IMR-90 (cell line): ENCODE measurements at regions not wholly inside any gene's neighbourhood (a gene's known extent, or its start where the extent isn't known, plus 50 kb on each side); places are given as distances from the start of the nearest gene placed in this dataset.
A peak's percentile ranks its signal among the peaks of the same experiment; 100 is the strongest.

Experiments
- ATAC-seq: fragments of 200-7000 bp; cut with Tn5 transposase; 2 replicates; pipeline ENCODE4 v1.9.1; 2020; ENCODE audit warnings: low read depth, mild to moderate bottlenecking, moderate library complexity
- BruUV-seq: library from RNA; stranded (reverse); fragments of 400-500 nt; replicated peaks from 2 replicates; lab custom pipeline; 2021; lab: Mats Ljungman, UMichigan
- CTCF ChIA-PET: fragments of 300-600 bp; formaldehyde crosslinking; extraction: SDS; loops from one replicate; lab custom pipeline; 2021; ENCODE audit warnings: antibody characterized with exemption; lab: Yijun Ruan, JAX
- POLR2A ChIA-PET: fragments of 300-600 bp; sonication (Branson Sonifier 250); formaldehyde crosslinking; loops from one replicate; lab custom pipeline; 2022; ENCODE audit warnings: antibody characterized with exemption; ENCODE audit not compliant: unreplicated experiment; lab: Charles Lee
- DNase-seq: peaks from one replicate; pipeline ENCODE4 v3.0.0; 2013
- H2AFZ ChIP-seq: replicated peaks from 2 replicates; pipeline ENCODE3; 2013; ENCODE audit warnings: low read length, mild to moderate bottlenecking; ENCODE audit not compliant: poor library complexity
- H2AK5ac ChIP-seq: 2 replicates; pipeline ENCODE4 v1.6.1; 2013; ENCODE audit warnings: low read depth, low read length, inconsistent platforms
- H2AK9ac ChIP-seq: replicated peaks from 2 replicates; pipeline ENCODE3; 2013; ENCODE audit warnings: mild to moderate bottlenecking, low read depth, low read length, moderate library complexity; ENCODE audit not compliant: poor library complexity
- H2BK120ac ChIP-seq: 2 replicates; pipeline ENCODE4 v1.6.1; 2013; ENCODE audit warnings: low read depth, low read length, inconsistent platforms
- H2BK15ac ChIP-seq: 3 replicates; pipeline ENCODE4 v1.6.1; 2013; ENCODE audit warnings: low read depth, low read length, inconsistent platforms
- H2BK20ac ChIP-seq: 2 replicates; pipeline ENCODE4 v1.6.1; 2013; ENCODE audit warnings: low read depth, mild to moderate bottlenecking, inconsistent platforms, low read length, moderate library complexity
- H2BK5ac ChIP-seq: 2 replicates; pipeline ENCODE4 v1.6.1; 2013; ENCODE audit warnings: mild to moderate bottlenecking, low read depth, low read length, inconsistent platforms; ENCODE audit not compliant: poor library complexity, severe bottlenecking
- H3K14ac ChIP-seq: replicated peaks from 2 replicates; pipeline ENCODE4 v1.6.1; 2013; ENCODE audit warnings: low read depth, low read length, inconsistent platforms
- H3K18ac ChIP-seq: 2 replicates; pipeline ENCODE4 v1.6.1; 2013; ENCODE audit warnings: low read depth, low read length, control low read depth
- H3K23ac ChIP-seq: 2 replicates; pipeline ENCODE4 v1.6.1; 2013; ENCODE audit warnings: low read depth, low read length, inconsistent platforms
- H3K27ac ChIP-seq: 2 replicates; pipeline ENCODE4 v1.5.1; 2013; ENCODE audit warnings: mild to moderate bottlenecking, control low read depth, low read length; ENCODE audit not compliant: insufficient read depth
- H3K27me3 ChIP-seq: 2 replicates; pipeline ENCODE4 v1.6.1; 2013; ENCODE audit warnings: low read length; ENCODE audit not compliant: control insufficient read depth, insufficient read depth
- H3K36me3 ChIP-seq: 2 replicates; pipeline ENCODE4 v1.6.1; 2013; ENCODE audit warnings: low read length, mixed read lengths; ENCODE audit not compliant: control insufficient read depth, insufficient read depth
- H3K4ac ChIP-seq: 2 replicates; pipeline ENCODE4 v1.6.1; 2013; ENCODE audit warnings: low read depth, low read length, inconsistent platforms
- H3K4me1 ChIP-seq: 2 replicates; pipeline ENCODE4 v1.6.1; 2013; ENCODE audit warnings: low read length, mixed read lengths; ENCODE audit not compliant: control insufficient read depth, insufficient read depth
- H3K4me2 ChIP-seq: 2 replicates; pipeline ENCODE4 v1.6.1; 2013; ENCODE audit warnings: low read depth, mild to moderate bottlenecking, control low read depth, low read length, moderate library complexity
- H3K4me3 ChIP-seq: 2 replicates; pipeline ENCODE4 v1.5.1; 2013; ENCODE audit warnings: low read depth, mild to moderate bottlenecking, control low read depth, low read length, moderate library complexity; ENCODE audit not compliant: insufficient read depth
- H3K56ac ChIP-seq: 2 replicates; pipeline ENCODE4 v1.6.1; 2013; ENCODE audit warnings: low read length, inconsistent platforms; ENCODE audit not compliant: insufficient read depth; ENCODE audit errors: extremely low read depth
- H3K79me1 ChIP-seq, 2 experiments: 2 replicates each; pipeline ENCODE4 v1.6.1; 2013; ENCODE audit warnings: low read length in 2 of 2, inconsistent platforms in 1 of 2, low read depth in 1 of 2
- H3K9ac ChIP-seq: 2 replicates; pipeline ENCODE4 v1.6.1; 2013; ENCODE audit warnings: low read depth, low read length, control low read depth
- H3K9me1 ChIP-seq: 2 replicates; pipeline ENCODE4 v1.6.1; 2013; ENCODE audit warnings: low read length, inconsistent platforms; ENCODE audit not compliant: insufficient read depth
- H3K9me3 ChIP-seq: 2 replicates; pipeline ENCODE4 v1.6.1; 2013; ENCODE audit warnings: low read length; ENCODE audit not compliant: control insufficient read depth, insufficient read depth
- H4K20me1 ChIP-seq: 2 replicates; pipeline ENCODE4 v1.6.1; 2013; ENCODE audit warnings: low read length, inconsistent platforms; ENCODE audit not compliant: insufficient read depth
- H4K5ac ChIP-seq: 2 replicates; pipeline ENCODE4 v1.6.1; 2013; ENCODE audit warnings: mild to moderate bottlenecking, low read depth, low read length, control low read depth
- H4K8ac ChIP-seq, 2 experiments: 2 replicates each; pipeline ENCODE4 v1.6.1; 2013; ENCODE audit warnings: low read depth in 2 of 2, low read length in 2 of 2, control low read depth in 1 of 2, inconsistent platforms in 1 of 2
- H4K91ac ChIP-seq: 2 replicates; pipeline ENCODE4 v1.6.1; 2013; ENCODE audit warnings: low read depth, low read length, inconsistent platforms; ENCODE audit not compliant: insufficient read depth
- BHLHE40 ChIP-seq: fragments of 150-350 bp; IDR thresholded peaks from 2 replicates; pipeline ENCODE4 v1.6.1; 2016; ENCODE audit warnings: mild to moderate bottlenecking, low read depth, low read length
- CEBPB ChIP-seq: IDR thresholded peaks from 2 replicates; pipeline ENCODE4 v1.6.1; 2012; ENCODE audit warnings: low read depth, low read length, improper control_type of control experiment
- CHD1 ChIP-seq: IDR thresholded peaks from 2 replicates; pipeline ENCODE4 v1.6.1; 2012; ENCODE audit warnings: low read depth, low read length, improper control_type of control experiment
- ELK1 ChIP-seq: fragments of 150-350 bp; IDR thresholded peaks from 2 replicates; pipeline ENCODE4 v1.6.1; 2016; ENCODE audit warnings: low read depth, mild to moderate bottlenecking, low read length, moderate library complexity, borderline replicate concordance
- FOS ChIP-seq: fragments of 150-350 bp; IDR thresholded peaks from 2 replicates; pipeline ENCODE4 v1.6.1; 2016; ENCODE audit warnings: low read depth, low read length
- MAFK ChIP-seq: IDR thresholded peaks from 2 replicates; pipeline ENCODE4 v1.6.1; 2012; ENCODE audit warnings: low read depth, low read length, improper control_type of control experiment
- MAZ ChIP-seq: IDR thresholded peaks from 2 replicates; pipeline ENCODE4 v1.6.1; 2012; ENCODE audit warnings: low read depth, mild to moderate bottlenecking, low read length, improper control_type of control experiment, moderate library complexity, borderline replicate concordance
- MXI1 ChIP-seq: IDR thresholded peaks from 2 replicates; pipeline ENCODE4 v1.6.1; 2012; ENCODE audit warnings: low read depth, mild to moderate bottlenecking, low read length, moderate library complexity, borderline replicate concordance
- NFE2L2 ChIP-seq: fragments of 150-350 bp; IDR thresholded peaks from 2 replicates; pipeline ENCODE4 v1.6.1; 2016; ENCODE audit warnings: low read depth, mild to moderate bottlenecking, low read length
- POLR2A ChIP-seq: IDR thresholded peaks from 2 replicates; pipeline ENCODE4 v1.6.1; 2012; ENCODE audit warnings: mild to moderate bottlenecking, low read depth, low read length
- RAD21 ChIP-seq: IDR thresholded peaks from 2 replicates; pipeline ENCODE4 v1.6.1; 2012; ENCODE audit warnings: low read length, improper control_type of control experiment
- RCOR1 ChIP-seq: IDR thresholded peaks from 2 replicates; pipeline ENCODE4 v1.6.1; 2012; ENCODE audit warnings: mild to moderate bottlenecking, low read length, improper control_type of control experiment; ENCODE audit not compliant: insufficient replicate concordance
- RFX5 ChIP-seq: IDR thresholded peaks from 2 replicates; pipeline ENCODE4 v1.8.0; 2012; ENCODE audit warnings: low read depth, mild to moderate bottlenecking, low read length, moderate library complexity
- SMC3 ChIP-seq: fragments of 150-350 bp; IDR thresholded peaks from 2 replicates; pipeline ENCODE4 v1.6.1; 2016; ENCODE audit warnings: low read depth, mild to moderate bottlenecking, antibody characterized with exemption, low read length, moderate library complexity
- WGBS, 2 experiments: methylation state at CpG; one replicate each; pipeline versions ENCODE4 v1.1.5 to v1.1.7; 2013; ENCODE audit warnings: missing lambda C conversion rate in 2 of 2; ENCODE audit not compliant: insufficient read length in 1 of 2; ENCODE audit errors: extremely low coverage in 2 of 2; 5-methylcytosine and 5-hydroxymethylcytosine counted together
- dilution Hi-C: fragments of 300-500 bp; cut with HindIII; formaldehyde crosslinking; loops from one replicate; pipeline ENCODE4 v1.14.3; 2018; ENCODE audit warnings: low sequenced_read_pairs; ENCODE audit not compliant: unreplicated experiment
- in situ Hi-C: fragments of 300-500 bp; cut with MboI; formaldehyde crosslinking; loops from 3 replicates; pipeline ENCODE4 v1.14.3; 2019; ENCODE audit warnings: low sequenced_read_pairs, inconsistent platforms, mixed read lengths
- intact Hi-C: fragments of 100-400 bp; cut with micrococcal nuclease; formaldehyde crosslinking; loops from 2 replicates; pipeline ENCODE4 v1.10.0; 2022
- TF ChIP-seq, protein P1 (sequence below): fragments of 150-350 bp; IDR thresholded peaks from 2 replicates; pipeline ENCODE4 v1.6.1; 2017; ENCODE audit warnings: mild to moderate bottlenecking, antibody characterized with exemption, low read length, low read depth
- TF ChIP-seq, protein P2 (sequence below): conservative IDR thresholded peaks from 2 replicates; pipeline ENCODE4 v1.5.1; 2012; ENCODE audit warnings: mild to moderate bottlenecking, low read depth, low read length, improper control_type of control experiment

DNA sequence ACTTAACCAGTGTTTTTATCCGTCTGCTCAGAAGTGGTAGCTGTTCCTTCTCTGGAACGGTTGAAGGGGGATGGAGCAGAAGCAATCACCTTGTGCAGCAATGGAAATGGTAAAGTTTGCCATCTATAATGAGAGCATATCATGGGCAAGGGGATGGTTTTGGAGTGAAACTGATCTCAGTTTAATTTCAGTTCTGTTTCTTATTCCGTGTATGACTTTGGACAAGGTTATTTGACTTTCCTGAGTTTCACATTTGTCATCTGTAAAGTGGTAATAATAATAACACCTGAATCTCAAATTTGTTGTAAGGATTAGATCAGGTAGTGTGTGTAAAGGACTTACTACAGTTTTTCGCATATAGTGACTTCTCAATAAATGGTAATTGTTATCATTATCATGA is 106.1 kb downstream of the PCSK1 start:
- in situ Hi-C loops, result loop anchor here (5.0 kb wide), 1 partner anchor 370 kb away; no protein-coding TSS in a partner anchor
- 100% methylated on average over 1 of the region's 4 CpGs; no CpG with 5 or more reads in 1 of the 2 experiments for WGBS, 2 experiments
- peaks cover 21% of the 10 kb centered on the region for H3K4me1 ChIP-seq

More for the DNA sequence above, 106.1 kb downstream of the PCSK1 start:
- no peak overlapping the region for H3K9ac ChIP-seq
- no peaks in the 10 kb centered on the region for H3K79me1 ChIP-seq
- H3K23ac ChIP-seq, result no peak overlapping the region
- no TSS peak for BruUV-seq
- H4K5ac ChIP-seq, result no peak overlapping the region
- POLR2A ChIA-PET, result no interaction called here
- peaks cover 2% of the 10 kb centered on the region; the same call in 1 of the 2 replicates for H3K9me1 ChIP-seq
- intact Hi-C loops, result no loop called here
- no peak overlapping the region for H3K4me2 ChIP-seq
- no peaks in the 10 kb centered on the region for H3K27me3 ChIP-seq
- DNase-seq, result no peak
- peak overlapping the region in 1 of 2 experiments; percentile 17; a peak in 1 of 4 replicates for H4K8ac ChIP-seq
- H3K56ac ChIP-seq, result no peak overlapping the region
- H2AFZ ChIP-seq, result no peak overlapping the region
- peak overlapping the region; percentile 27; the same call in 1 of the 2 replicates for H3K4ac ChIP-seq
- ATAC-seq, result no peak
- H2BK120ac ChIP-seq, result peak overlapping the region; percentile 56; the same call in 1 of the 2 replicates
- peak overlapping the region; percentile 60; the same call in 1 of the 3 replicates for H2BK15ac ChIP-seq
- dilution Hi-C loops, result no loop called here
- no peak overlapping the region for H3K27ac ChIP-seq
- H3K18ac ChIP-seq, result peak overlapping the region; percentile 32; the same call in 1 of the 2 replicates
- H3K14ac ChIP-seq, result no peak overlapping the region
- no peaks in the 10 kb centered on the region for H3K9me3 ChIP-seq
- H2BK5ac ChIP-seq, result no peak overlapping the region
- peak overlapping the region; percentile 82 for H2AK5ac ChIP-seq
- H2BK20ac ChIP-seq, result 0 out of 2 replicates have a peak overlapping the region, but pooled peaks have one; percentile 33
- H2AK9ac ChIP-seq, result no peak overlapping the region
- TF ChIP-seq NFE2L2 (no peak), SMC3 (no peak), POLR2A (no peak), CHD1 (no peak), BHLHE40 (no peak), MAZ (no peak), RAD21 (no peak), MXI1 (no peak), MAFK (no peak), RFX5 (no peak), ELK1 (no peak), FOS (no peak), CEBPB (no peak), RCOR1 (no peak)
- TF ChIP-seq, protein P1, sequence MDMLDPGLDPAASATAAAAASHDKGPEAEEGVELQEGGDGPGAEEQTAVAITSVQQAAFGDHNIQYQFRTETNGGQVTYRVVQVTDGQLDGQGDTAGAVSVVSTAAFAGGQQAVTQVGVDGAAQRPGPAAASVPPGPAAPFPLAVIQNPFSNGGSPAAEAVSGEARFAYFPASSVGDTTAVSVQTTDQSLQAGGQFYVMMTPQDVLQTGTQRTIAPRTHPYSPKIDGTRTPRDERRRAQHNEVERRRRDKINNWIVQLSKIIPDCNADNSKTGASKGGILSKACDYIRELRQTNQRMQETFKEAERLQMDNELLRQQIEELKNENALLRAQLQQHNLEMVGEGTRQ, result no peak
- TF ChIP-seq, protein P2, sequence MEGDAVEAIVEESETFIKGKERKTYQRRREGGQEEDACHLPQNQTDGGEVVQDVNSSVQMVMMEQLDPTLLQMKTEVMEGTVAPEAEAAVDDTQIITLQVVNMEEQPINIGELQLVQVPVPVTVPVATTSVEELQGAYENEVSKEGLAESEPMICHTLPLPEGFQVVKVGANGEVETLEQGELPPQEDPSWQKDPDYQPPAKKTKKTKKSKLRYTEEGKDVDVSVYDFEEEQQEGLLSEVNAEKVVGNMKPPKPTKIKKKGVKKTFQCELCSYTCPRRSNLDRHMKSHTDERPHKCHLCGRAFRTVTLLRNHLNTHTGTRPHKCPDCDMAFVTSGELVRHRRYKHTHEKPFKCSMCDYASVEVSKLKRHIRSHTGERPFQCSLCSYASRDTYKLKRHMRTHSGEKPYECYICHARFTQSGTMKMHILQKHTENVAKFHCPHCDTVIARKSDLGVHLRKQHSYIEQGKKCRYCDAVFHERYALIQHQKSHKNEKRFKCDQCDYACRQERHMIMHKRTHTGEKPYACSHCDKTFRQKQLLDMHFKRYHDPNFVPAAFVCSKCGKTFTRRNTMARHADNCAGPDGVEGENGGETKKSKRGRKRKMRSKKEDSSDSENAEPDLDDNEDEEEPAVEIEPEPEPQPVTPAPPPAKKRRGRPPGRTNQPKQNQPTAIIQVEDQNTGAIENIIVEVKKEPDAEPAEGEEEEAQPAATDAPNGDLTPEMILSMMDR, result no peak
- 0 out of 2 replicates have a peak overlapping the region, but pooled peaks have one; percentile 29 for H4K91ac ChIP-seq
- CTCF ChIA-PET, result interaction anchor here (0.6 to 1.5 kb wide), 2 partner anchors 9 to 543 kb away, joined by 3 to 4 read pairs; no protein-coding TSS in a partner anchor
- no peak overlapping the region for H3K4me3 ChIP-seq
- H3K36me3 ChIP-seq, result no peaks in the 10 kb centered on the region
- H4K20me1 ChIP-seq, result no peaks in the 10 kb centered on the region
